HUES6 (cell line): ENCODE measurements at regions not wholly inside any gene's neighbourhood (a gene's known extent, or its start where the extent isn't known, plus 50 kb on each side); places are given as distances from the start of the nearest gene placed in this dataset.

Source experiments
- H3K27ac ChIP-seq: 2 replicates; pipeline ENCODE4 v1.7.0; 2013; ENCODE audit warnings: low read depth, mild to moderate bottlenecking, low read length, inconsistent platforms
- H3K27me3 ChIP-seq: 2 replicates; pipeline ENCODE4 v1.6.1; 2013; ENCODE audit warnings: low read length; ENCODE audit not compliant: control insufficient read depth, insufficient read depth
- H3K36me3 ChIP-seq: 2 replicates; pipeline ENCODE4 v1.6.1; 2013; ENCODE audit warnings: low read length; ENCODE audit not compliant: control insufficient read depth, insufficient read depth
- H3K4me1 ChIP-seq: 2 replicates; pipeline ENCODE4 v1.6.1; 2013; ENCODE audit warnings: low read length; ENCODE audit not compliant: control insufficient read depth, insufficient read depth
- H3K4me3 ChIP-seq: 2 replicates; pipeline ENCODE4 v1.5.1; 2013; ENCODE audit warnings: low read depth, low read length
- H3K9ac ChIP-seq: one replicate; pipeline ENCODE4 v1.6.1; 2013; ENCODE audit warnings: mild to moderate bottlenecking, low read length
- H3K9me3 ChIP-seq: 2 replicates; pipeline ENCODE4 v1.6.1; 2013; ENCODE audit warnings: low read depth, low read length; ENCODE audit not compliant: control insufficient read depth, insufficient read depth

DNA sequence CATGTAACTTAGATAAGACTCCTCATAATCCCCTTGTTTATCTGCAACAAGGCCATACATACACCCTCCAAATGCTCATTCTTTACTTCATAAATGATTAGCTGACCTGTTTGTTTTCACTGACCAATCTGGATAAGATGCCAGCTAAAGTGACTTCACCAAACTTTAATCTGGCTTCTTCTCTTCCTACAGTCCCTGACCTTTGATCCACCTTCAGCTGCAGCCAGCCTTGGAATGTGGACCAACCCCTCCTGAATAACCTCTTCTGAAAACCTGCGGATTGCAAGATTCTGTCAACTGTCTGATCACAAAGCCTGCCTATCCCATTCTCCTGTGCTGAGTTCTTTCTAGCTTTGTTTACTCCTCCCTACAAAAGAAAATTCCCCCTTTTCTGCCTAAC, 476.8 kb downstream of the LRRC70 start:
- H3K4me3 ChIP-seq, result no peak overlapping the region
- no peak overlapping the region for H3K9ac ChIP-seq
- H3K9me3 ChIP-seq, result no peaks in the 10 kb centered on the region
- no peak overlapping the region for H3K27ac ChIP-seq
- no peaks in the 10 kb centered on the region for H3K36me3 ChIP-seq
- no peaks in the 10 kb centered on the region for H3K27me3 ChIP-seq
- 0 out of 2 replicates have a peak, but pooled peaks cover 3% of the 10 kb centered on the region for H3K4me1 ChIP-seq

DNA sequence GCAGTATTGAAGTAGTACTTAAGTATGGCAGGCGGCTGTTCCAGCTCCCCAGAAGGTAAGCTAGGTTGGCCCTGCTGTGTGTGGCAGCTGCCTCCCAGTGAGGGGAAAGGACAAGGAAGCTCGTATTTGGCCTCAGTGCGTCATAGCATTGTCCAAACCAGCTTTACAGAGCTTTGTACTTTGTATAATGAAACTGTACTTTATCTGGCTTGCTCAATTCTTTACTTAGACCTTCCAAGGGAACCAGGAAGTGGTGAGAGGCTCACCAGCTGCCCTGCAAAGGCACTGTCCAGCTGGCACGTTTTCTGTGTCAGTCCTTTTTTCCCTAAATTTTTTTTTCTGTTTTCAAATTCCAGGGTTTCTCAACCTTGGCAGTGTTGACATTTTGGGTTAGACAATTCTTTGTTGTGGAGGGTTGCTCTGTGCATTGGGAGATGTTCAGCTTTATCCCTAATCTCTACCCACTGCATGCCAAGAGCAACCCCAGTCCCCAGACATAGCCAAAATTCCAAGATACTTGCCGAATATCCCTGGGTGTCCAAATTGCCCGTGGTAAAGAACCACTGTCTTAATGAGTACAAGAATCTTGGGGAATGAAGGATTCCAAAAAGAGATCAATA, 474.5 kb downstream of the LRRC70 start:
- no peak overlapping the region for H3K4me3 ChIP-seq
- no peaks in the 10 kb centered on the region for H3K36me3 ChIP-seq
- no peak overlapping the region for H3K27ac ChIP-seq
- no peak overlapping the region for H3K9ac ChIP-seq
- H3K4me1 ChIP-seq, result 0 out of 2 replicates have a peak, but pooled peaks cover 3% of the 10 kb centered on the region
- no peaks in the 10 kb centered on the region for H3K27me3 ChIP-seq
- H3K9me3 ChIP-seq, result no peaks in the 10 kb centered on the region

DNA sequence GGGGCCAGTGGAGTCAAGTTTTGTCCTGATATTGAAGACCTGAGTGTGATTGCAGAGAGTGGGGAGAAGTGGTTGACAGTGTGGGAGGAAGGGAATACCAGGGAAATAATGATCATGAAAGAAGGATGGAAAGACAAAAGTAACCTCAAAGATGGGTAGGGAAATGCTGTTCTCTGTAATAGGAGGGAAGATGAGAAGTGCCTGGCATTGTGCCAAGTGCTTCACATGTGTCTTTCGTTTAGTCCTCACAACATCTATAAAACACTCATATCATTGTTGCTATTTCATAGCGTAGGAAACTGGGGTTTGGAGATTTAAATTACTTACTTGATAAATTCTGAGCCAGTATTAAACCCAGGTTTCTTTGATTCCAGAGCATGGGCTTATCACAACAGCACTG, 472.3 kb downstream of the LRRC70 start:
- Histone ChIP-seq H3K4me3 (no peak overlapping the region), H3K9me3 (no peaks in the 10 kb centered on the region), H3K27me3 (no peaks in the 10 kb centered on the region), H3K27ac (no peak overlapping the region), H3K4me1 (0 out of 2 replicates have a peak, but pooled peaks cover 3% of the 10 kb centered on the region), H3K36me3 (no peaks in the 10 kb centered on the region), H3K9ac (no peak overlapping the region)

DNA sequence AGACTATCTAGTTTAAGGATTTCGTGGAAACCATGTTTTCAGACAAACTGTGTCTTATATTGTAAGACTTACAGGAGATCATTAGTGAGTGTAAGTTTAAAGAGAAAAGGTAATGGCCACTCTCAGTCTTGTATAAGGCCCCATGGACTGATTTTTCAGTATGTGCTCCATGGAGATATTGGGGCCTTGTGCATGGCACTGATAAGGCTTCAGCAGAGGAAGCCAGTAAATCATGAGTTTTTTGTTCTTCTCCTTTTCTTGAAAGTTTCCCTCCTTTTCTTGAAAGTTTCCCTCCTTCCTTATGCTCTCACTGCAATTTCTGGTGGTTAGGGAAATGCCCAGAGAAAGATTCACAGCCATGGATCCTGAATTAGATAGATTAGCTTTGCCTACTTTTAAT, 471.3 kb downstream of the LRRC70 start:
- no peaks in the 10 kb centered on the region for H3K9me3 ChIP-seq
- H3K27ac ChIP-seq, result no peak overlapping the region
- H3K27me3 ChIP-seq, result no peaks in the 10 kb centered on the region
- H3K36me3 ChIP-seq, result no peaks in the 10 kb centered on the region
- no peak overlapping the region for H3K9ac ChIP-seq
- no peaks in the 10 kb centered on the region for H3K4me1 ChIP-seq
- no peak overlapping the region for H3K4me3 ChIP-seq

DNA sequence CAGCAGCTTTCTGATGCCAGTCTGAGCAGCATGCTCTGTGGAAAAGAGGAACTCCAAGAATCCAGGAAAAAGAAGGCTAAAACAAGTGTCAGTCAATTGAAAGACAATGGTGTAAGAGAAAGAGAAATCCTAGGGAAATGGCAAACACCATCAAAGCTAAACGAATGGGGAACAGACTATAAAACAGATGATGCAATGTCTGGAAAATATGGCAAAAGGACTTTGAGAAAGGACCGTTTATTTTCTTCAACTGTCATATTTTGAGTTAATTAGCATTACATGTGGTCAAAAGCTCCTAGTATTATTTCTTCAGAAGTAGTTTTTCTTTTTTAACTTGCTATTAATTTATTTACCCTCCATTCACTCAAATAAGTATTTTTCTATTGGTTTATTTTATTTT, 465.2 kb downstream of the LRRC70 start:
- no peaks in the 10 kb centered on the region for H3K9me3 ChIP-seq
- no peak overlapping the region for H3K4me3 ChIP-seq

DNA sequence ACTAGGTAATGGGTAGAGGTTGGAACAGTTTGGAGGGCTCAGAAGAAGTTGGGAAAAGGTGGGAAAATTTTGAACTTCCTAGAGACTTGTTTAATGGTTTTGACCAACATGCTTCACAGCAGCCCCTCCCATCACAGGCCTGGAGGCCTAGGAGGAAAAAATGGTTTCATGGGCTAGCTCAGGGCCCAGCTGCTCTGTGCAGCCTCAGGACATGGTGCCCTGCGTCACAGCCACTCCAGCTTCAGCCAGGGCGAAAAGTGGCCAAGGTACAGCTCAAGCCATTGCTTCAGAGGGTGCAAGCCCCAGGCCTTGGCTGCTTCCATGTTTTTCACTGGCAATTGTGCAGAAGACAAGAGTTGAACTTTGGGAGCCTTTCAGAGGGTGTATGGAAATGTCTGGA, 453.7 kb downstream of the LRRC70 start:
- no peaks in the 10 kb centered on the region for H3K36me3 ChIP-seq
- no peaks in the 10 kb centered on the region for H3K4me1 ChIP-seq

More for the DNA sequence above, 465.2 kb downstream of the LRRC70 start:
- Histone ChIP-seq H3K4me1 (no peaks in the 10 kb centered on the region), H3K27ac (no peak overlapping the region), H3K27me3 (no peaks in the 10 kb centered on the region), H3K36me3 (no peaks in the 10 kb centered on the region), H3K9ac (no peak overlapping the region)

DNA sequence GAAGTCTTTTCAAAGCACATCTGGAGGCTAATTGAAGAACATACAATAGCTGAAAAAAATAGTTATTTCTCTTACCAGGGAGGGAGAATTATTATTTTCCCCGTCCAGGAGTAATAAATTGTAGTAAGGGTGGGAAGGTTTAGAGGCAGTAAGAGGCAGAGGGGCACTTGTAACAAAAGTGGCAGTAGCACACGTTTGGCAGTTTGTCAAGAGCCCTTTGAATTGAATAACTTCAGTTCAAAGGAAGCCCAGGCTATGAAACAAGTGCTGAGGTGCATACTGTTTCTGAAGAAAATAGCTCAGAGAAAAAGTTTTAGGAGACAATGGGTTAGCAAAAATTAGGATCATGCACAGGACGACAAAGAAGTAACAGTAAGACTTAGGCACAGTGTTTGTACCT, 451.3 kb downstream of the LRRC70 start:
- H3K4me1 ChIP-seq, result no peaks in the 10 kb centered on the region
- H3K4me3 ChIP-seq, result no peak overlapping the region
- no peaks in the 10 kb centered on the region for H3K27me3 ChIP-seq
- peaks cover 59% of the 10 kb centered on the region for H3K9me3 ChIP-seq
- no peak overlapping the region for H3K9ac ChIP-seq
- no peak overlapping the region for H3K27ac ChIP-seq
- no peaks in the 10 kb centered on the region for H3K36me3 ChIP-seq

More for the DNA sequence above, 453.7 kb downstream of the LRRC70 start:
- Histone ChIP-seq H3K9ac (no peak overlapping the region), H3K27me3 (no peaks in the 10 kb centered on the region), H3K27ac (no peak overlapping the region), H3K9me3 (peaks cover 63% of the 10 kb centered on the region), H3K4me3 (no peak overlapping the region)

DNA sequence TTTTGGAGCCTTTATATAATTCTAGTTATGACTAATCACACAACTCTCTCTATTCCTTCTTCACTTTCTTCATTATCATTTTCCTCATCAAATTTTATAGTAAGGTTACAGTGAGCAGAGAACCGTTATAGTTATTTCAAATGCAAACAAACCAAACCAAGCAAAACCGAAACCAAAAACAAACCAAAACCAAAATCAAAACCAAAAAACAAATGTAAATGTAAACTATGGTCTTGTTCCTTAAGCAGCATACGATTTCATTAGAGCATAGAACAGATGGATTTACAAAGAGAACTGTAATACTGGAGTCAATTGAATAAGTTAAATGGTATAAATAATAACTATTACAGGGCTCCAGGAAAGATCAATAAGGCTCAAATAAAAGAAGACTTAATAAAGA, 447.1 kb downstream of the LRRC70 start:
- Histone ChIP-seq H3K4me3 (no peak overlapping the region), H3K9me3 (peaks cover 19% of the 10 kb centered on the region), H3K9ac (no peak overlapping the region), H3K27ac (no peak overlapping the region), H3K4me1 (no peaks in the 10 kb centered on the region), H3K27me3 (no peaks in the 10 kb centered on the region), H3K36me3 (no peaks in the 10 kb centered on the region)

DNA sequence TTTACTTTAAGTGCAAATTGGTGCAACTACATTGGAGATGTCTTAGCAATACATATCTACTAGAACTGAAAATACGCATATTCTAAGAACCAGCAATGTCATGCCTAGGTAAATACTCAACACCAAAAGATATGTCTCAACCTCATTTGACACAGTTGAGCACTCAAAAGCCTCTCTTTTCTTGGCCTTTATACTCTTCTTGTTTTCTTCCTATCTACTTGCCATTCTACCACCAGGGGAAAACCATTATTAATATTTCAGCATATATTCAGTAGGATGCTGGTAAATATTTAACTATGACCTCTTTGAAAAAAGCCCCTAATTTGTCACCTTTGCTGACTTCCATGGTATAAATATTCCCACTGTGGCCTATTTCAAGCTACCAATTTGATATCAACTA, 443.8 kb downstream of the LRRC70 start:
- Histone ChIP-seq H3K27me3 (no peaks in the 10 kb centered on the region), H3K27ac (no peak overlapping the region), H3K9me3 (0 out of 2 replicates have a peak, but pooled peaks cover 2% of the 10 kb centered on the region), H3K9ac (no peak overlapping the region), H3K36me3 (no peaks in the 10 kb centered on the region), H3K4me3 (no peak overlapping the region), H3K4me1 (no peaks in the 10 kb centered on the region)

DNA sequence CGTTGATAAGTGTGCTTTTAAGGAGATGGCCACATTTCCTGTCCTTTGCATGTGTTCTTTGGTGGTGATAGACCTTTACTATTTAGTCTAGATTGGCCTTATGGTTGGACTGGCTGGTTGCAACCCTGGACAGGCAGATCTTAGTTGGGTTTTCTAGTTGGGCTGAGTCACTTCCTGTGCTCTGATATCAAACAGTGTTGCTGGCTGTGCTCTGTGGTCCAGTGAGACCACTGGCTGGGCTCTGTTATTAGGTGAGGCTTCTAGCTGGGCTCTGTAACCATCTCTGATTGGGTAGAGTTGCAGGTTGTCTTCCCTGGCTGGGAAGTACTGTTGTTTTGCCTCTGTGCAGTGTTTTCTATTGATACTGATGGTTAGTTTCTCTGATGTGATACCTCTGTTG, 432.5 kb downstream of the LRRC70 start:
- Histone ChIP-seq H3K9me3 (peaks cover 10% of the 10 kb centered on the region; the same call in 1 of the 2 replicates), H3K4me1 (no peaks in the 10 kb centered on the region)

DNA sequence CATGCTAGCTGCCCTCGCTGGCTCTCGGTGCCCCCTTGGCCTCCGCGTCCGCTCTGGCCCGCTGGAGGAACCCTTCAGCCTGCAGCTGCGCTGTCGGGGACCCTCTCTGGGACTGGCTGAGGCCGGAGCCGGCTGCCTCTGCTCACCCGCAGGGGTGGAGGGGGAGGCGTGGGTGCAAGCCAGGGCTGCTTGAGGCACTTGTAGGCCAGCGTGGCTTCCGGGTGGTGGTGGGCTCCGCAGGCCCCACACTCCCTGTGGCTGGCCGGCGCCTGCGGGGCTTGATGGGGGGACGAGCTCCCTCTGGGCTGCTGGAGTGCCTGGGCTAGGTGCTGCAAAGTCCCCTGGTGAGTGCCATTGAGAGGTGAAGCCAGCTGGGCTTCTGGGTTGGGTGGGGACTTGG, 429.6 kb downstream of the LRRC70 start:
- H3K9ac ChIP-seq, result no peak overlapping the region
- no peaks in the 10 kb centered on the region for H3K36me3 ChIP-seq
- no peak overlapping the region for H3K4me3 ChIP-seq
- no peaks in the 10 kb centered on the region for H3K4me1 ChIP-seq
- H3K27me3 ChIP-seq, result no peaks in the 10 kb centered on the region
- H3K9me3 ChIP-seq, result peaks cover 17% of the 10 kb centered on the region; the same call in 1 of the 2 replicates
- H3K27ac ChIP-seq, result no peak overlapping the region

More for the DNA sequence above, 432.5 kb downstream of the LRRC70 start:
- Histone ChIP-seq H3K27ac (no peak overlapping the region), H3K27me3 (no peaks in the 10 kb centered on the region), H3K9ac (no peak overlapping the region), H3K4me3 (no peak overlapping the region), H3K36me3 (no peaks in the 10 kb centered on the region)
